OCI-LY1 (cell line): ENCODE measurements at regions not wholly inside any gene's neighbourhood (a gene's known extent, or its start where the extent isn't known, plus 50 kb on each side); places are given as distances from the start of the nearest gene placed in this dataset.

Experiments used
- H2AFZ ChIP-seq: fragments of 200-600 bp; sonication (generic), shearing (Covaris generic); 2 replicates; pipeline ENCODE4 v1.6.0; 2014; ENCODE audit warnings: antibody characterized with exemption, mild to moderate bottlenecking, low read length
- H3F3A ChIP-seq: fragments of 200-600 bp; sonication (generic), shearing (Covaris generic); 2 replicates; pipeline ENCODE4 v1.6.0; 2014; ENCODE audit warnings: mild to moderate bottlenecking, antibody characterized with exemption, low read length, moderate library complexity; ENCODE audit not compliant: insufficient read depth
- H3K27ac ChIP-seq: fragments of 200-600 bp; sonication (generic); 2 replicates; pipeline ENCODE4 v1.5.1; 2014; ENCODE audit warnings: low read length, mixed run types, mild to moderate bottlenecking, low read depth; ENCODE audit not compliant: poor library complexity, severe bottlenecking
- H3K27me3 ChIP-seq: fragments of 200-600 bp; sonication (generic); 2 replicates; pipeline ENCODE4 v1.6.0; 2014; ENCODE audit warnings: antibody characterized with exemption, mild to moderate bottlenecking, low read length, moderate library complexity; ENCODE audit not compliant: insufficient read depth
- H3K36me3 ChIP-seq: fragments of 200-600 bp; sonication (generic); 2 replicates; pipeline ENCODE4 v1.6.1; 2014; ENCODE audit warnings: mild to moderate bottlenecking, antibody characterized with exemption, low read length, moderate library complexity, mixed read lengths; ENCODE audit not compliant: insufficient read depth
- H3K4me1 ChIP-seq: fragments of 200-600 bp; sonication (generic); 2 replicates; pipeline ENCODE4 v1.5.1; 2014; ENCODE audit warnings: mild to moderate bottlenecking, low read length, moderate library complexity; ENCODE audit not compliant: insufficient read depth, severe bottlenecking
- H3K4me2 ChIP-seq: fragments of 200-600 bp; sonication (generic), shearing (Covaris generic); 2 replicates; pipeline ENCODE4 v1.6.1; 2014; ENCODE audit warnings: low read length
- H3K4me3 ChIP-seq: fragments of 200-600 bp; sonication (generic); 2 replicates; pipeline ENCODE4 v1.5.1; 2014; ENCODE audit warnings: low read length, low read depth, mild to moderate bottlenecking, mixed read lengths; ENCODE audit not compliant: poor library complexity, severe bottlenecking
- H3K79me2 ChIP-seq: fragments of 200-600 bp; shearing (Covaris generic); 2 replicates; pipeline ENCODE4 v1.6.1; 2016; ENCODE audit warnings: mixed run types, low read length, mixed read lengths; ENCODE audit not compliant: insufficient read depth
- H3K9ac ChIP-seq: fragments of 200-600 bp; sonication (generic), shearing (Covaris generic); 2 replicates; pipeline ENCODE4 v1.6.1; 2014; ENCODE audit warnings: mild to moderate bottlenecking, low read length, mixed read lengths
- H3K9me2 ChIP-seq: fragments of 200-600 bp; sonication (generic), shearing (Covaris generic); 2 replicates; pipeline ENCODE4 v1.6.1; 2014; ENCODE audit warnings: low read depth, mild to moderate bottlenecking, low read length, mixed read lengths
- H3K9me3 ChIP-seq: fragments of 200-600 bp; shearing (Covaris generic); 2 replicates; pipeline ENCODE4 v1.6.1; 2014; ENCODE audit warnings: low read length, mixed read lengths
- H4K20me1 ChIP-seq: fragments of 200-600 bp; sonication (generic), shearing (Covaris generic); 2 replicates; pipeline ENCODE4 v1.6.0; 2016; ENCODE audit warnings: mild to moderate bottlenecking, low read length; ENCODE audit not compliant: insufficient read depth
- CTCF ChIP-seq: fragments of 200-600 bp; sonication (generic), shearing (Covaris generic); IDR thresholded peaks from 2 replicates; pipeline ENCODE4 v1.5.1; 2017; ENCODE audit warnings: mild to moderate bottlenecking, antibody characterized with exemption, low read length, moderate library complexity, mixed read lengths
- EZH2 ChIP-seq: fragments of 200-600 bp; sonication (generic), shearing (Covaris generic); IDR thresholded peaks from 2 replicates; pipeline ENCODE4 v1.8.0; 2017; ENCODE audit warnings: borderline replicate concordance, mixed run types, mild to moderate bottlenecking, antibody characterized with exemption, low read length, moderate library complexity, mixed read lengths

GRCh38 chr21:35606146-35606545, 454.2 kb downstream of the SETD4 start:
- TF ChIP-seq CTCF, result no peak
- no peak for TF ChIP-seq EZH2
- H3F3A ChIP-seq, result no peaks in the 10 kb centered on the region
- no peaks in the 10 kb centered on the region for H3K4me1 ChIP-seq
- H3K27me3 ChIP-seq, result no peaks in the 10 kb centered on the region
- no peaks in the 10 kb centered on the region for H4K20me1 ChIP-seq
- no peaks in the 10 kb centered on the region for H3K9me2 ChIP-seq
- H3K9ac ChIP-seq, result no peak overlapping the region
- no peaks in the 10 kb centered on the region for H3K79me2 ChIP-seq
- no peaks in the 10 kb centered on the region for H3K9me3 ChIP-seq
- no peak overlapping the region for H3K4me2 ChIP-seq
- no peak overlapping the region for H3K27ac ChIP-seq
- H2AFZ ChIP-seq, result no peak overlapping the region
- no peak overlapping the region for H3K4me3 ChIP-seq
- no peaks in the 10 kb centered on the region for H3K36me3 ChIP-seq

- Histone ChIP-seq H3K36me3 (no peaks in the 10 kb centered on the region), H3K4me1 (no peaks in the 10 kb centered on the region), H2AFZ (no peak overlapping the region), H3K9me3 (no peaks in the 10 kb centered on the region), H3K79me2 (no peaks in the 10 kb centered on the region), H4K20me1 (no peaks in the 10 kb centered on the region), H3K4me2 (no peak overlapping the region), H3K9me2 (no peaks in the 10 kb centered on the region), H3K27me3 (no peaks in the 10 kb centered on the region), H3K4me3 (no peak overlapping the region), H3K27ac (no peak overlapping the region), H3K9ac (no peak overlapping the region), H3F3A (no peaks in the 10 kb centered on the region)
- TF ChIP-seq CTCF (no peak), EZH2 (no peak)
Observed at GRCh38 chr21:35603494-35603893, 456.8 kb downstream of the SETD4 start.

- H3K9ac ChIP-seq, result no peak overlapping the region
- H2AFZ ChIP-seq, result no peak overlapping the region
- no peaks in the 10 kb centered on the region for H3F3A ChIP-seq
- H4K20me1 ChIP-seq, result no peaks in the 10 kb centered on the region
- H3K79me2 ChIP-seq, result no peaks in the 10 kb centered on the region
- no peak for TF ChIP-seq CTCF
- no peak for TF ChIP-seq EZH2
- H3K4me1 ChIP-seq, result no peaks in the 10 kb centered on the region
- H3K27ac ChIP-seq, result no peak overlapping the region
- no peaks in the 10 kb centered on the region for H3K36me3 ChIP-seq
- H3K9me3 ChIP-seq, result no peaks in the 10 kb centered on the region
- no peak overlapping the region for H3K4me2 ChIP-seq
- no peaks in the 10 kb centered on the region for H3K27me3 ChIP-seq
- no peak overlapping the region for H3K4me3 ChIP-seq
- H3K9me2 ChIP-seq, result no peaks in the 10 kb centered on the region
Observed at GRCh38 chr21:35602811-35603362, 457.4 kb downstream of the SETD4 start.
